ENCODE measurements at regions not wholly inside any gene's neighbourhood (a gene's known extent, or its start where the extent isn't known, plus 50 kb on each side); places are given as distances from the start of the nearest gene placed in this dataset.

DNA sequence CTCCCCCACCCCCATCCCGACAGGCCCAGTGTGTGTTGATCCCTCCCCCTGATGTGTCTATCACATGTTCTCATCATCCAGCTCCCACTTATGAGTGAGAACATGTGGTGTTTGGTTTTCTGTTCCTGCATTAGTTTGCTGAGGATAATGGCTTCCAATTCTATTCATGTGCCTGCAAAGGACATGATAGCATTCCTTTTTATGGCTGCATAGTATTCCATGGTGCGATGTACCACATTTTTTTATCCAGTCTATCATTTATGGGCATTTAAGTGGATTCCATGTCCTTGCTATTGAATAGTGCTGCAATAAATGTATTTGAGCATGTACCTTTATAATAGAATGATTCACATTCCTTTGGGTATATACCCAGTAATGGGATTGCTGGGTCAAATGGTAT, 66.6 kb upstream of the NXT1 start:
- TF ChIP-seq, protein P1, sequence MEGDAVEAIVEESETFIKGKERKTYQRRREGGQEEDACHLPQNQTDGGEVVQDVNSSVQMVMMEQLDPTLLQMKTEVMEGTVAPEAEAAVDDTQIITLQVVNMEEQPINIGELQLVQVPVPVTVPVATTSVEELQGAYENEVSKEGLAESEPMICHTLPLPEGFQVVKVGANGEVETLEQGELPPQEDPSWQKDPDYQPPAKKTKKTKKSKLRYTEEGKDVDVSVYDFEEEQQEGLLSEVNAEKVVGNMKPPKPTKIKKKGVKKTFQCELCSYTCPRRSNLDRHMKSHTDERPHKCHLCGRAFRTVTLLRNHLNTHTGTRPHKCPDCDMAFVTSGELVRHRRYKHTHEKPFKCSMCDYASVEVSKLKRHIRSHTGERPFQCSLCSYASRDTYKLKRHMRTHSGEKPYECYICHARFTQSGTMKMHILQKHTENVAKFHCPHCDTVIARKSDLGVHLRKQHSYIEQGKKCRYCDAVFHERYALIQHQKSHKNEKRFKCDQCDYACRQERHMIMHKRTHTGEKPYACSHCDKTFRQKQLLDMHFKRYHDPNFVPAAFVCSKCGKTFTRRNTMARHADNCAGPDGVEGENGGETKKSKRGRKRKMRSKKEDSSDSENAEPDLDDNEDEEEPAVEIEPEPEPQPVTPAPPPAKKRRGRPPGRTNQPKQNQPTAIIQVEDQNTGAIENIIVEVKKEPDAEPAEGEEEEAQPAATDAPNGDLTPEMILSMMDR (IDR thresholded peaks at IDR 0.05; ENCODE audit: insufficient read depth, low read depth, low read length) = no peak
- TF ChIP-seq EZH2 (IDR thresholded peaks at IDR 0.05; ENCODE audit: insufficient read depth, low read length) = no peak
